ENCODE measurements at regions not wholly inside any gene's neighbourhood (a gene's known extent, or its start where the extent isn't known, plus 50 kb on each side); places are given as distances from the start of the nearest gene placed in this dataset.

DNA sequence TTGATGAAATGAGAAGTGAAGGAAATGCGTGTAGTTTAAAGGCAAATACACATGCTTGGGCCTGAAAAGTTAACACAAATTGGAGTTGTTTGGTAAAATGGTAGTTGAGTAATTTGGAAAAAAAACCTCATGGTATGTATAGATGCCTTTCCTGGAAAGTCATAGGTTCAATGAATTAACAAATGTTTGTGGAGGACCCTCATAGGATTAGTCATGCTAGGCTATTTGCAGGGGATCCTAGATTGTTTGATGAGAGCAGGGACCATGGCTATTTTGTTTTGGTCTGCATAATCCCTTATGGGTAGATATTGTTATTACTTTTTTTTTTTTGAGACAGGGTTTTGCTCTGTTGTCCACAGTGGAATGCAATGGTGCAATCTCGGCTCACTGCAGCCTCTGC, 93.5 kb upstream of the NR3C1 start:
- no peak for TF ChIP-seq POLR2A (IDR thresholded peaks at IDR 0.05)
- TF ChIP-seq, protein P1, sequence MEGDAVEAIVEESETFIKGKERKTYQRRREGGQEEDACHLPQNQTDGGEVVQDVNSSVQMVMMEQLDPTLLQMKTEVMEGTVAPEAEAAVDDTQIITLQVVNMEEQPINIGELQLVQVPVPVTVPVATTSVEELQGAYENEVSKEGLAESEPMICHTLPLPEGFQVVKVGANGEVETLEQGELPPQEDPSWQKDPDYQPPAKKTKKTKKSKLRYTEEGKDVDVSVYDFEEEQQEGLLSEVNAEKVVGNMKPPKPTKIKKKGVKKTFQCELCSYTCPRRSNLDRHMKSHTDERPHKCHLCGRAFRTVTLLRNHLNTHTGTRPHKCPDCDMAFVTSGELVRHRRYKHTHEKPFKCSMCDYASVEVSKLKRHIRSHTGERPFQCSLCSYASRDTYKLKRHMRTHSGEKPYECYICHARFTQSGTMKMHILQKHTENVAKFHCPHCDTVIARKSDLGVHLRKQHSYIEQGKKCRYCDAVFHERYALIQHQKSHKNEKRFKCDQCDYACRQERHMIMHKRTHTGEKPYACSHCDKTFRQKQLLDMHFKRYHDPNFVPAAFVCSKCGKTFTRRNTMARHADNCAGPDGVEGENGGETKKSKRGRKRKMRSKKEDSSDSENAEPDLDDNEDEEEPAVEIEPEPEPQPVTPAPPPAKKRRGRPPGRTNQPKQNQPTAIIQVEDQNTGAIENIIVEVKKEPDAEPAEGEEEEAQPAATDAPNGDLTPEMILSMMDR (IDR thresholded peaks at IDR 0.05) = no peak

Measured in heart left ventricle (tissue), 13 donors.